HG03196 (cell line): ENCODE measurements at regions not wholly inside any gene's neighbourhood (a gene's known extent, or its start where the extent isn't known, plus 50 kb on each side); places are given as distances from the start of the nearest gene placed in this dataset.
"Not testable (repeated sequence)": the region's sequence is repeated elsewhere in the genome, so short reads cannot be mapped to it uniquely, and the experiment has no call there.

ENCODE experiments used
- ATAC-seq: cut with Tn5 transposase; IDR thresholded peaks from one replicate; pipeline ENCODE4 v1.9.1; 2021; ENCODE audit not compliant: unreplicated experiment

GRCh38 chr14:86363047-86363446 is 833.1 kb downstream of the FLRT2 start:
- no peak for ATAC-seq

- no peak for ATAC-seq
Measured at GRCh38 chr14:86357876-86358275, 827.9 kb downstream of the FLRT2 start.

- no peak for ATAC-seq
Measured at GRCh38 chr14:86357119-86357518, 827.2 kb downstream of the FLRT2 start.

GRCh38 chr14:86346818-86347384 is 817.0 kb downstream of the FLRT2 start:
- no peak for ATAC-seq

GRCh38 chr14:86334355-86334754 is 804.4 kb downstream of the FLRT2 start:
- ATAC-seq, result no peak

GRCh38 chr14:86333493-86333892 is 803.5 kb downstream of the FLRT2 start:
- no peak for ATAC-seq

GRCh38 chr14:86331341-86331740 is 801.4 kb downstream of the FLRT2 start:
- ATAC-seq, result no peak

- no peak for ATAC-seq
Measured at GRCh38 chr14:86321151-86321550, 791.2 kb downstream of the FLRT2 start.

GRCh38 chr14:86312154-86312665 is 782.3 kb downstream of the FLRT2 start:
- ATAC-seq, result not testable (repeated sequence)

GRCh38 chr14:86311151-86311550 is 781.2 kb downstream of the FLRT2 start:
- ATAC-seq, result no peak

- no peak for ATAC-seq
Measured at GRCh38 chr14:86310611-86311010, 780.7 kb downstream of the FLRT2 start.

GRCh38 chr14:86310148-86310547 is 780.2 kb downstream of the FLRT2 start:
- no peak for ATAC-seq

- no peak for ATAC-seq
Measured at GRCh38 chr14:86305058-86305457, 775.1 kb downstream of the FLRT2 start.

- ATAC-seq, result no peak
Measured at GRCh38 chr14:86299994-86300393, 770.0 kb downstream of the FLRT2 start.

GRCh38 chr14:86296173-86296572 is 766.2 kb downstream of the FLRT2 start:
- ATAC-seq, result no peak

- ATAC-seq, result no peak
Measured at GRCh38 chr14:86288336-86288735, 758.4 kb downstream of the FLRT2 start.

GRCh38 chr14:86279405-86279804 is 749.5 kb downstream of the FLRT2 start:
- ATAC-seq, result no peak

- ATAC-seq, result no peak
Measured at GRCh38 chr14:86257973-86258372, 728.0 kb downstream of the FLRT2 start.

- ATAC-seq, result no peak
Measured at GRCh38 chr14:86243158-86243557, 713.2 kb downstream of the FLRT2 start.

GRCh38 chr14:86237733-86238132 is 707.8 kb downstream of the FLRT2 start:
- no peak for ATAC-seq

- no peak for ATAC-seq
Measured at GRCh38 chr14:86221755-86222154, 691.8 kb downstream of the FLRT2 start.

GRCh38 chr14:86221000-86221399 is 691.1 kb downstream of the FLRT2 start:
- ATAC-seq, result no peak

GRCh38 chr14:86217523-86217922 is 687.6 kb downstream of the FLRT2 start:
- ATAC-seq, result no peak
